AG10803 (cell line): ENCODE measurements at regions not wholly inside any gene's neighbourhood (a gene's known extent, or its start where the extent isn't known, plus 50 kb on each side); places are given as distances from the start of the nearest gene placed in this dataset.

ENCODE experiments used
- DNase-seq: peaks from one replicate; pipeline ENCODE4 v3.0.0; 2010; ENCODE audit warnings: low read depth
- H3K4me3 ChIP-seq: 2 replicates; pipeline ENCODE4 v1.5.1; 2011; ENCODE audit warnings: mild to moderate bottlenecking, low read length, control low read depth
- CTCF ChIP-seq: conservative IDR thresholded peaks from 2 replicates; pipeline ENCODE4 v1.5.1; 2011; ENCODE audit warnings: mild to moderate bottlenecking, low read length, control low read depth, inconsistent platforms

GRCh38 chr2:236706803-236707202 is 137.2 kb downstream of the ACKR3 start:
- H3K4me3 ChIP-seq = no peak overlapping the region
- no peak for TF ChIP-seq CTCF
- DNase-seq = no peak

- no peak for TF ChIP-seq CTCF
- DNase-seq = peak; percentile 78
- H3K4me3 ChIP-seq = no peak overlapping the region
These were observed 141.8 kb downstream of the ACKR3 start for GRCh38 chr2:236711440-236711839.

- no peak overlapping the region for H3K4me3 ChIP-seq
- DNase-seq = peak; percentile 50
- no peak for TF ChIP-seq CTCF
These were observed 142.7 kb downstream of the ACKR3 start for GRCh38 chr2:236712304-236712703.

- DNase-seq = no peak
- no peak for TF ChIP-seq CTCF
- H3K4me3 ChIP-seq = no peak overlapping the region
These were observed 143.5 kb downstream of the ACKR3 start for GRCh38 chr2:236712961-236713673.

GRCh38 chr2:236714080-236714479 is 144.5 kb downstream of the ACKR3 start:
- TF ChIP-seq CTCF = no peak
- peak; percentile 34 for DNase-seq
- H3K4me3 ChIP-seq = no peak overlapping the region

GRCh38 chr2:236715077-236715476 is 145.5 kb downstream of the ACKR3 start:
- peak; percentile 19 for DNase-seq
- no peak for TF ChIP-seq CTCF

GRCh38 chr2:236715491-236715961 is 145.9 kb downstream of the ACKR3 start:
- DNase-seq = peak; percentile 22
- no peak for TF ChIP-seq CTCF
- no peak overlapping the region for H3K4me3 ChIP-seq

More at GRCh38 chr2:236715077-236715476, 145.5 kb downstream of the ACKR3 start:
- H3K4me3 ChIP-seq = no peak overlapping the region
